Endothelial cell of umbilical vein (primary cell): ENCODE measurements at regions not wholly inside any gene's neighbourhood (a gene's known extent, or its start where the extent isn't known, plus 50 kb on each side); places are given as distances from the start of the nearest gene placed in this dataset.

Experiments
- BruUV-seq: library from RNA; stranded (reverse); fragments of 400-500 nt; replicated peaks from 2 replicates; lab custom pipeline; 2021; lab: Mats Ljungman, UMichigan
- CTCF ChIA-PET: fragments of 300-600, 350-600 bp; sonication (Branson Sonifier 250); formaldehyde crosslinking; loops from one replicate; lab custom pipeline; 2021; ENCODE audit warnings: antibody characterized with exemption, inconsistent platforms; lab: Charles Lee
- POLR2A ChIA-PET: fragments of 300-600, 350-600 bp; sonication (Branson Sonifier 250); formaldehyde crosslinking; loops from one replicate; lab custom pipeline; 2021; ENCODE audit warnings: antibody characterized with exemption, inconsistent platforms; lab: Charles Lee
- DNase-seq: peaks from one replicate; pipeline ENCODE4 v3.0.0-alpha.2; 2011; ENCODE audit warnings: low read depth, low spot score
- FAIRE-seq: peaks from 2 replicates; lab custom pipeline; 2011; peaks lifted over from hg19 to GRCh38; lab: Jason Lieb, UNC
- H2AFZ ChIP-seq: 2 replicates; pipeline ENCODE4 v1.6.0; 2012; ENCODE audit warnings: low read depth, low read length, control low read depth, inconsistent platforms
- H3K27ac ChIP-seq: 2 replicates; pipeline ENCODE4 v1.5.1; 2011; ENCODE audit warnings: low read depth, mild to moderate bottlenecking, control low read depth, low read length, moderate library complexity; ENCODE audit not compliant: insufficient read depth
- H3K27me3 ChIP-seq, 2 experiments: 2 replicates each; pipeline versions ENCODE4 v1.6.0 to v1.6.1; 2011; ENCODE audit warnings: low read length in 2 of 2, mixed read lengths in 1 of 2; ENCODE audit not compliant: control insufficient read depth in 2 of 2, insufficient read depth in 2 of 2
- H3K36me3 ChIP-seq, 2 experiments: 2 replicates in 1 of 2; 3 replicates in 1 of 2; pipeline ENCODE4 v1.5.1; 2011; ENCODE audit warnings: low read length in 2 of 2, mild to moderate bottlenecking in 1 of 2, moderate library complexity in 1 of 2; ENCODE audit not compliant: control insufficient read depth in 2 of 2, insufficient read depth in 2 of 2; ENCODE audit errors: extremely low read depth in 1 of 2
- H3K4me1 ChIP-seq: 3 replicates; pipeline ENCODE4 v1.5.1; 2011; ENCODE audit warnings: mild to moderate bottlenecking, low read length; ENCODE audit not compliant: control insufficient read depth, insufficient read depth; ENCODE audit errors: extremely low read depth
- H3K4me2 ChIP-seq: 2 replicates; pipeline ENCODE4 v1.6.1; 2011; ENCODE audit warnings: low read length, control low read depth, mixed read lengths; ENCODE audit not compliant: insufficient read depth
- H3K4me3 ChIP-seq, 3 experiments: fragments of 200-600 bp in 1 of 3; sonication (generic), shearing (Covaris generic) in 1 of 3; replicated peaks in 1 of 3; 2 replicates each; pipeline ENCODE4 v1.5.1; 2011 to 2016; ENCODE audit warnings: control low read depth in 3 of 3, low read length in 3 of 3, mild to moderate bottlenecking in 2 of 3, inconsistent platforms in 1 of 3, low read depth in 1 of 3, moderate library complexity in 1 of 3; ENCODE audit not compliant: insufficient read depth in 1 of 3
- H3K79me2 ChIP-seq: 2 replicates; pipeline ENCODE4 v1.6.0; 2012; ENCODE audit warnings: low read length, inconsistent platforms; ENCODE audit not compliant: control insufficient read depth, insufficient read depth
- H3K9ac ChIP-seq: replicated peaks from 2 replicates; pipeline ENCODE3; 2011; ENCODE audit warnings: low read length, control low read depth; ENCODE audit not compliant: insufficient read depth; ENCODE audit errors: extremely low read depth
- H3K9me1 ChIP-seq: replicated peaks from 3 replicates; pipeline ENCODE4 v1.6.0; 2011; ENCODE audit warnings: mild to moderate bottlenecking, low read length; ENCODE audit not compliant: control insufficient read depth, insufficient read depth; ENCODE audit errors: extremely low read depth
- H3K9me3 ChIP-seq: replicated peaks from 2 replicates; pipeline ENCODE4 v1.5.1; 2012; ENCODE audit warnings: low read length, inconsistent platforms; ENCODE audit not compliant: control insufficient read depth, insufficient read depth
- H4K20me1 ChIP-seq: replicated peaks from 2 replicates; pipeline ENCODE3; 2011; ENCODE audit warnings: mild to moderate bottlenecking, low read length; ENCODE audit not compliant: control insufficient read depth, insufficient read depth; ENCODE audit errors: extremely low read depth
- CTCF ChIP-seq, 2 donors: IDR thresholded peaks; 1 replicate in 1 of 2; 2 replicates in 1 of 2; pipeline ENCODE4 v1.5.1; 2011; ENCODE audit warnings: low read length in 2 of 2, mild to moderate bottlenecking in 2 of 2, moderate library complexity in 2 of 2, control low read depth in 1 of 2, inconsistent platforms in 1 of 2, low read depth in 1 of 2; ENCODE audit not compliant: insufficient read depth in 1 of 2; ENCODE audit errors: extremely low read depth in 1 of 2
- EZH2 ChIP-seq: IDR thresholded peaks from 2 replicates; pipeline ENCODE4 v1.6.1; 2012; ENCODE audit warnings: borderline replicate concordance, low read depth, mild to moderate bottlenecking, moderate library complexity, low read length, inconsistent platforms; ENCODE audit not compliant: severe bottlenecking
- FOS ChIP-seq: IDR thresholded peaks from 2 replicates; pipeline ENCODE4 v1.6.1; 2011; ENCODE audit warnings: mild to moderate bottlenecking, low read length, moderate library complexity, borderline replicate concordance; ENCODE audit not compliant: insufficient read depth
- GATA2 ChIP-seq: IDR thresholded peaks from 2 replicates; pipeline ENCODE4 v1.7.0; 2011; ENCODE audit warnings: low read depth, mild to moderate bottlenecking, moderate library complexity, mixed read lengths, low read length; ENCODE audit not compliant: insufficient read length, insufficient read depth
- JUN ChIP-seq: IDR thresholded peaks from 2 replicates; pipeline ENCODE4 v1.6.1; 2011; ENCODE audit warnings: borderline replicate concordance, low read depth; ENCODE audit not compliant: insufficient read length, insufficient read depth
- MAX ChIP-seq: IDR thresholded peaks from 2 replicates; pipeline ENCODE4 v1.6.1; 2011; ENCODE audit not compliant: insufficient read depth, insufficient read length
- MYC ChIP-seq: IDR thresholded peaks from one replicate; pipeline ENCODE4 v1.6.1; 2011; ENCODE audit warnings: mild to moderate bottlenecking, low read depth, low read length
- POLR2A ChIP-seq: IDR thresholded peaks from 2 replicates; pipeline ENCODE4 v1.6.1; 2012; ENCODE audit warnings: low read depth, mild to moderate bottlenecking, control low read depth, low read length
- POLR2AphosphoS5 ChIP-seq: IDR thresholded peaks from 2 replicates; pipeline ENCODE4 v1.6.1; 2012; ENCODE audit warnings: low read depth, mild to moderate bottlenecking, control low read depth, low read length, moderate library complexity; ENCODE audit not compliant: insufficient read depth
- dilution Hi-C: fragments of 300-500 bp; cut with MboI; formaldehyde crosslinking; loops from one replicate; pipeline ENCODE4 v1.15.0; 2019; ENCODE audit warnings: low sequenced_read_pairs; ENCODE audit not compliant: extremely low pct_ligation_motif_present
- intact Hi-C: fragments of 100-400 bp; cut with micrococcal nuclease; formaldehyde crosslinking; loops from one replicate; pipeline ENCODE4 v1.10.0; 2022

- dilution Hi-C loops (no loop called here), intact Hi-C loops (no loop called here)
- no peak overlapping the region for H2AFZ ChIP-seq
- H3K27ac ChIP-seq, result no peak overlapping the region
- H3K79me2 ChIP-seq, result no peaks in the 10 kb centered on the region
- H3K4me1 ChIP-seq, result no peaks in the 10 kb centered on the region
- BruUV-seq, result no TSS peak
- no peak overlapping the region for H3K4me3 ChIP-seq
- ChIA-PET CTCF (no interaction called here), POLR2A (no interaction called here)
- H3K9me3 ChIP-seq, result peaks cover 9% of the 10 kb centered on the region
- H3K9me1 ChIP-seq, result no peaks in the 10 kb centered on the region
- no peaks in the 10 kb centered on the region for H3K27me3 ChIP-seq
- no peak overlapping the region for H3K9ac ChIP-seq
- no peaks in the 10 kb centered on the region for H4K20me1 ChIP-seq
- TF ChIP-seq CTCF (IDR thresholded peaks at IDR 0.05; ENCODE audit: extremely low read depth in 1 of 2, insufficient read depth in 1 of 2, low read depth in 1 of 2, low read length in 2 of 2) (no peak), POLR2A (no peak), MYC (no peak), POLR2AphosphoS5 (no peak), FOS (no peak)
- no peak for DNase-seq
- no peak overlapping the region for H3K4me2 ChIP-seq
- no peak for FAIRE-seq
- H3K36me3 ChIP-seq, result no peaks in the 10 kb centered on the region
Observed at GRCh38 chr1:4944072-4944471, 289.7 kb downstream of the AJAP1 start.

- FAIRE-seq, result no peak
- Histone ChIP-seq H3K27me3 (no peaks in the 10 kb centered on the region), H4K20me1 (no peaks in the 10 kb centered on the region), H3K9ac (no peak overlapping the region), H3K4me1 (no peaks in the 10 kb centered on the region), H3K9me3 (peaks cover 9% of the 10 kb centered on the region), H2AFZ (no peak overlapping the region), H3K4me3 (no peak overlapping the region), H3K4me2 (no peak overlapping the region), H3K27ac (no peak overlapping the region), H3K9me1 (no peaks in the 10 kb centered on the region), H3K79me2 (no peaks in the 10 kb centered on the region), H3K36me3 (no peaks in the 10 kb centered on the region)
- BruUV-seq, result no TSS peak
- ChIA-PET POLR2A (no interaction called here), CTCF (no interaction called here)
- TF ChIP-seq EZH2 (no peak), JUN (no peak), MAX (no peak), POLR2A (no peak), MYC (no peak), FOS (no peak), POLR2AphosphoS5 (no peak), GATA2 (no peak), CTCF (IDR thresholded peaks at IDR 0.05; ENCODE audit: extremely low read depth in 1 of 2, insufficient read depth in 1 of 2, low read depth in 1 of 2, low read length in 2 of 2) (no peak)
- intact Hi-C loops (no loop called here), dilution Hi-C loops (no loop called here)
- DNase-seq, result peak; percentile 6
Observed at GRCh38 chr1:4939266-4939665, 284.9 kb downstream of the AJAP1 start.
